ENCODE measurements at regions not wholly inside any gene's neighbourhood (a gene's known extent, or its start where the extent isn't known, plus 50 kb on each side); places are given as distances from the start of the nearest gene placed in this dataset.

- Histone ChIP-seq H3K23ac (ENCODE audit: insufficient read length) (no peak overlapping the region), H3K79me2 (ENCODE audit: control insufficient read depth in 1 of 2, insufficient read depth in 2 of 2, low read length in 2 of 2) (peaks cover 32 to 98% of the 10 kb centered on the region in 2 experiments), H3K9ac (replicated peaks in 1 of 4; ENCODE audit: extremely low read depth in 1 of 4, low read depth in 3 of 4, low read length in 3 of 4) (no peak overlapping the region), H3K27me3 (replicated peaks in 1 of 4; ENCODE audit: control insufficient read depth in 3 of 4, extremely low read depth in 1 of 4, insufficient read depth in 3 of 4, low read length in 3 of 4) (no peaks in the 10 kb centered on the region), H2BK20ac (ENCODE audit: low read length) (no peak overlapping the region), H3K14ac (ENCODE audit: insufficient read length) (no peak overlapping the region), H4K5ac (ENCODE audit: insufficient read length, low read depth, low read length) (no peak overlapping the region), H2AK5ac (ENCODE audit: low read depth, low read length) (no peak overlapping the region), H3K4me2 (ENCODE audit: insufficient read depth in 1 of 2, low read depth in 2 of 2, low read length in 2 of 2) (peak overlapping the region; percentile 27 to 29; a peak in 2 of 4 replicates), H4K91ac (replicated peaks; ENCODE audit: insufficient read length, low read length) (no peak overlapping the region), H2BK5ac (ENCODE audit: low read depth, low read length) (no peak overlapping the region), H2BK15ac (ENCODE audit: low read length) (no peak overlapping the region), H4K20me1 (replicated peaks in 1 of 2; ENCODE audit: control insufficient read depth in 1 of 2, insufficient read depth in 2 of 2, low read length in 2 of 2) (peaks cover 30 to 36% of the 10 kb centered on the region in 2 experiments), H3K18ac (ENCODE audit: extremely low read depth, low read length) (no peak overlapping the region), H4K8ac (ENCODE audit: extremely low read depth, insufficient read depth, low read length) (no peak overlapping the region), H2BK12ac (ENCODE audit: low read depth, low read length) (no peak overlapping the region), H3K4ac (replicated peaks; ENCODE audit: insufficient read length, low read depth, low read length) (no peak overlapping the region), H3K23me2 (ENCODE audit: low read depth, low read length) (0 out of 2 replicates have a peak, but pooled peaks cover 3% of the 10 kb centered on the region), H2BK120ac (replicated peaks; ENCODE audit: low read depth, low read length) (no peak overlapping the region), H3K4me1 (replicated peaks in 1 of 4; ENCODE audit: control insufficient read depth in 3 of 4, insufficient read depth in 4 of 4, low read length in 3 of 4) (peaks cover 2 to 14% (median 6%) of the 10 kb centered on the region in 4 experiments; a peak in 6 of 7 replicates), H3K36me3 (ENCODE audit: control insufficient read depth in 2 of 4, insufficient read depth in 4 of 4, low read length in 3 of 4) (no peaks in the 10 kb centered on the region), H3K56ac (replicated peaks; ENCODE audit: insufficient read length, low read depth, low read length) (no peak overlapping the region), H3K9me3 (ENCODE audit: insufficient read depth in 2 of 2, low read depth in 1 of 2, low read length in 1 of 2) (no peaks in the 10 kb centered on the region), H3K79me1 (ENCODE audit: low read depth, low read length) (peaks cover 14% of the 10 kb centered on the region), H3K4me3 (ENCODE audit: extremely low read depth in 1 of 4, insufficient read depth in 2 of 4, low read depth in 3 of 4, low read length in 4 of 4) (peak overlapping the region in 1 of 4 experiments; percentile 26; a peak in 1 of 8 replicates), H2AFZ (ENCODE audit: low read length) (no peak overlapping the region), H3K27ac (ENCODE audit: low read depth, low read length) (no peak overlapping the region)
- ChIA-PET POLR2A (ENCODE audit: partially characterized antibody) (interaction anchor here (1.1 kb wide), 1 partner anchor 20 kb away, joined by 3 read pairs; no protein-coding TSS in a partner anchor), CTCF (ENCODE audit: partially characterized antibody) (interaction anchor here (1.1 kb wide), 2 partner anchors 22 to 89 kb away, joined by 3 to 5 read pairs; no protein-coding TSS in a partner anchor)
- peak; percentile 41 for TF ChIP-seq USF2 (IDR thresholded peaks at IDR 0.05; ENCODE audit: low read length)
- no peak for TF ChIP-seq CHD1 (IDR thresholded peaks at IDR 0.05; ENCODE audit: low read depth, low read length)
- WGBS, 2 experiments (ENCODE audit: extremely low coverage in 1 of 2, insufficient coverage in 1 of 2, insufficient read length in 1 of 2, insufficient replicate concordance in 2 of 2, low coverage in 1 of 2, low lambda C conversion rate in 2 of 2, missing lambda C conversion rate in 1 of 2), result 51% methylated on average over 7 of the region's 7 CpGs; no CpG with 5 or more reads in 1 of the 2 experiments
- no peak for DNase-seq (ENCODE audit: low read depth in 1 of 2, low spot score in 2 of 2)
- FAIRE-seq, result no peak
Observed at GRCh38 chr3:72396899-72397298, 451.3 kb downstream of the SHQ1 start.

Data from H1 (cell line).